Fibroblast of gingiva (primary cell): ENCODE measurements at regions not wholly inside any gene's neighbourhood (a gene's known extent, or its start where the extent isn't known, plus 50 kb on each side); places are given as distances from the start of the nearest gene placed in this dataset.
"Not testable (repeated sequence)": the region's sequence is repeated elsewhere in the genome, so short reads cannot be mapped to it uniquely, and the experiment has no call there.

ENCODE experiments used
- DNase-seq: peaks from one replicate; pipeline ENCODE4 v3.0.0-alpha.2; 2011; ENCODE audit warnings: low read depth

DNA sequence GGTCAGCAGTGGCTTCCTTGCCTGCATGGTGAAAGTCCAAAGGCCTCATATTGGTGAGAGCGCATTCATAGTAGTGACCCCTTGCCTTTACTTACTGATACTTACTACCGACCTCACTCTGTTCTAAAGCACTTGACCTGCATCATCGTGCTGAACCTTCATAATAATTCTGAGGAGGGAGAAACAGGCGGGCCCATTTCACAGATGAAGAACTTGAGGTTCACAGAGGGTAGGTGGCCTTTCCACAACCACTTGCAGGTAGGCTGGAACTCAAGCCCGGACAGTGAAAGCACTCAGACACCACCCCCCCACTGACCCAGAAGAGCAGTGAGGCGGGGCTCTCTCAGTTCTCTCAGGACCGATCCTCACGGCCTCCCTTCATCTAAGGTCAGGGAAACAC is 149.4 kb upstream of the CHST15 start:
- no peak for DNase-seq

DNA sequence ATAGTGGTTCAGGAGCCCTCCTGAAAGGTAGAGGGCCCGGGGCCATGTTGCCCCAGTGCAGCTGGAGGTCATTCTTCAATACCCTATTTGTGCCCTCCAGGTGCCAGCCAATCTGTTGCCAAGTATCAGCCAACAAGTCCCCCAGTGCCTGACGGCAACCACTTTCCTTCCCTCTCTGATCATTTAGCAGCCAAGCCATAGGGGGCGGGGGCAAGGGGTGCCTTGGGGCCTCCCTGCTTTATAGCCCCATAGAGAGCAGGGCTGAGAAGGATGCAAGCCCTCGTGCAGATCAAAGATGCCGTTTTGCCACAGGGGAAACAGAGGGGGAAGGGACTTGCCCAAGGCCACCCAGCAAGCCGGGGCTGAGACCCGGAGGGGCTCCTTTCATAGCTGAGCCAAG is 149.0 kb upstream of the CHST15 start:
- DNase-seq = no peak

- DNase-seq = not testable (repeated sequence)
Observed at GRCh38 chr10:124241510-124241909, 148.1 kb upstream of the CHST15 start.

DNA sequence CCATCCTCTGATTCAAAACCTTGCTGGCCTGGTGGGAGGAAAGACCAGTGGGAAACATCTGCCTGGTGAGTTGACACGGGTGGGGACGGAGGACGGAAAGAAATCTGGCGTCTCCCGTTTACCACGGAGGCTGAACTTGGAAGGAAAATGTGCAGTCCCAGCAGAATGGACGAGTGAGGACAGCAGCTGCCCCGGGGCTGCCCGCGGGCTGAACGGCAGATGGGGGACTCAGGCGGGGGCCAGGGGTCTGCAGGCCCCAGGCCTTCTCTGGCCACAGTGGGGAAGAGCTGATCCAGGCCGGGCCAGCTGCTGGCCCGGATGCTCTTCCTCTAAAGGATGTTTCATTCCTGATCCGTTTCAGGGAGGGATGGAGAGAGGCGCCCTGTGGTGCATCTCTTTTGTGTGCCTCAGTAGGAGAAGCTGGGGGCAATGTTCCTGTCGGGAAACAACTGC is 147.5 kb upstream of the CHST15 start:
- DNase-seq = no peak

GRCh38 chr10:124239696-124240095 is 146.3 kb upstream of the CHST15 start:
- no peak for DNase-seq

DNA sequence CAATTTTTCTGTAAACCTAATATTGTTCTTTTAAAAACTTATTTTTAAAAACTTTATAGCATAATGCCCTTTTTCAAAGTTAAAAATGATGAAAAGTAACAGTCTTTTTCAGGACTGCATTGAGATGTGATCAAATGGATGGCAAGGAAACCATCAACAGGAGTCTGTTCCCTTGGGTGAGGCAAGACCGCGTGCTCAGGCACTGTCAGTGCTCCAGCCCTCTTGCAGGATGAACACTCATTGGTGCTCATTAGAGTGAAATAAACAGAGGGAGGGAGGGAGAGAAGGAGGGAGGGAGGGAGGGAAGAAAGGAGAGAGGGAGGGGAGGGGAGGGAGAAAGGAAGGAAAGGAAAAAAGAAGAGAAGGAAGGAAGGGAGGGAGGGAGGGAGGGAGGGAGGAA is 145.7 kb upstream of the CHST15 start:
- no peak for DNase-seq

- DNase-seq = no peak
Observed at GRCh38 chr10:124238367-124238766, 145.0 kb upstream of the CHST15 start.

- no peak for DNase-seq
Observed at GRCh38 chr10:124237282-124237961, 144.0 kb upstream of the CHST15 start.

DNA sequence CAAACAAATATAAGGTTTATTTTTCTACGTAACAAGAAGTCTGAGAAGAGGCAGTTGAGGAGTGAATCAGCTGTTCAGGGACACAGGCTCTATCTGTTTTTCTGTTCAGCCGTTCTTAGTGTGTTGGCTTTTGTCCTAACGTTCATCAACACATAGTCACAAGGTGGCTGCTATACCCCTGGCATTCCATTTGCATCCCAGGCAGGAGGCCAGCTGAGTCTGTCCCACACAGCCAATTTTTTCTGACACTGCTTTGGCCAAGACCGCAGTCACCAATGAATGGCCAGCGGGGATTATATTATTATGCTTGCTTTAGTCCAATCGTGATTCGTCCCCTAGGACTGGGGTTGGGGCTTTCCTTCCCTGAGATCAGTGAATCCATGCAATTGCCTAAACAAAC is 143.4 kb upstream of the CHST15 start:
- no peak for DNase-seq

DNA sequence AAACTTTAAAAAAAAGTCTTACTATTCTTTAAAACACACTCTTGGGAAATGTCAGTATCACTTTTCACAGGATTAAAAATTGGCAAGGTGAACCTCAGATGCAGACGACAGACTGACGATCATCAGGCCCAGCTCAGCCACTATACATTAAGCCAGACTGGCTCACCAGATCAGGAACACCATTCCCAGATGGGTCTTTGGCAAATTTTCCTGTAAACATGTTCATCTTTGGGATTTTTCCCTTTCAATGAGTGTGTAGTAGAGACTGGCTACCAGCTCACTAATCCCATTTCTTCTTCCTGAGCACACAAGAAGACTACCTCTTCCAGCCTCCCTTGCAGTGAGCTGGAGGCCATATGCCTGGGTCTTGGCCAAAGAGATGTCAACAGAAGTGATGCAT is 142.7 kb upstream of the CHST15 start:
- no peak for DNase-seq

DNA sequence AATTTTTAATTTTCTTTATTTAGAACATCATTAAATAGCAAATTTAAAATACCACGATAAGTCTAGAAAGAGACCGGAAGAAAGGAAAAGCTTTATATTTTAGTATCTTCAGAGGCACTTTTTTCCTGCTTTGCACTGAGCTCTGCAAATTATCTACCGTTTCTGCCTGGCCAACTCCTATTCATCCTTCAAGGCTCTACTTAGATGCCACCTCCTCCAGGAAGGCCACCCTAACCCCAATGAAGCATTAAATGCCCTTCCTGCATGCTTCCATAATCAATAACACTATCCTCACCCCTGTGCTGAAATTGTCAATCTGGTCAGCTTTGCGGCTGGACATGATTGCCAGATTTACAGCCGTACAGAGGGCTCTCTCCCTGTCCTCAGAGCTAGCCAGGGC is 141.8 kb upstream of the CHST15 start:
- no peak for DNase-seq

DNA sequence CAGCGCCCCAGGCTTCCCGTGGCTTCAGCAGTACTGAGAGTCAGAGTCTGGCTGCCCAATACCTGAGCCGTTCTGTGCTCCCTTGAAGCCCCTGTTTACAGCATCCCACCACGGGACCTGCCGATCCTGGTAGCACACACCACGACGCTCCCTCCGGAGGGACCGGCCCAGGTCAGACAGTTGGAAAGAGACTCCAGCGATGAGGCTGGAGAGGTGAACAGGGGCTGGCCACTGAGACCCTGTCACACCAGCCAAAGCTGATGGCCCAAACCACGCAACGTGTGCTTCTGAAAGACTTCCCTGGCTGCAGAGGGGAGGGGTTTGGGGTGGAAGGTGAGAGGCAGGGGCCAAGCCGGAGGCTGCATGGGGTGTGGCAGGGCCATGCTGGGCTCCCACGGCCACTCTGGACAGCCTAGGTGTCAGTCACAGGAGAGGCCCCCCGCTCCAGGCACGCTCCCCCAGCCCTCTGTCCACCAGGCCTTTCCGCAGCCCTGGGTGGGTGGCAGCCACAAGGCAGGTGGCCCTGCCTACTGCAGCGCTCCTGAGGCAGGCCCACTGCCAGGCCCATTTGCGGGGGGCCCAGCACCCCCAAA is 140.2 kb upstream of the CHST15 start:
- no peak for DNase-seq

GRCh38 chr10:124232686-124233545 is 139.5 kb upstream of the CHST15 start:
- DNase-seq = no peak

GRCh38 chr10:124231168-124232155 is 138.1 kb upstream of the CHST15 start:
- no peak for DNase-seq

DNA sequence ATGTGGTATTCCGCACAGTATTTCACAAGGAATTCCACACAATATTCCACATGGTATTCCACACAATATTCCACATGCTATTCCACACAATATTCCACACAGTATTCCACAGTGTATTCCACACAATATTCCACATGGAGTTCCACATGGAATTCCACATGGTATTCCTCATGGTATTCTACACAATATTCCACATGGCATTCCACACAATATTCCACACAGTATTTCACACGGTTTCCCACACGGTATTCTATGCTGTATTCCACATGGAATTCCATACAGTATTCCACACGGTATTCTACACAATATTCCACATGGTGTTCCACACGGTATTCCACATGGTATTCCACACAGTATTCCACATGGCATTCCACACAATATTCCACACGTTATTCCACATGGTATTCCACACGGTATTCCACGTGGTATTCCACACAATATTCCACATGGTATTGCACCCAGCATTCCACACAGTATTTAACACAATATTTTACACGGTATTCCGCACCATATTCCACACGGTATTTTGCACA is 137.3 kb upstream of the CHST15 start:
- DNase-seq = no peak

GRCh38 chr10:124229989-124230634 is 136.7 kb upstream of the CHST15 start:
- no peak for DNase-seq

- DNase-seq = no peak
Observed at GRCh38 chr10:124229201-124229988, 136.0 kb upstream of the CHST15 start.

DNA sequence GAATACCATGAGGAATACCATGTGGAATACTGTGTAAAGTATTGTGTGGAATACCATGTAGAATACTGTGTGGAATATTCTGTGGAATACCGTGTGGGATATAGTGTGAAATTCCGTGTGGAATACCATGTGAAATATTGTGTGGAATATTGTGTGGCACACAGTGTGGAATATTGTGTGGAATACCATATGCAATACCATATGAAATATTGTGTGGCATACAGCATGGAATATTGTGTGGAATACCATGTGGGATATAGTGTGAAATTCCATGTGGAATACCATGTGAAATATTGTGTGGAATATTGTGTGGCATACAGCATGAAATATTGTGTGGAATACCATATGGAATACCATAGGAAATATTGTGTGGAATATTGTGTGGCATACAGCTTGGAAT is 135.1 kb upstream of the CHST15 start:
- no peak for DNase-seq

DNA sequence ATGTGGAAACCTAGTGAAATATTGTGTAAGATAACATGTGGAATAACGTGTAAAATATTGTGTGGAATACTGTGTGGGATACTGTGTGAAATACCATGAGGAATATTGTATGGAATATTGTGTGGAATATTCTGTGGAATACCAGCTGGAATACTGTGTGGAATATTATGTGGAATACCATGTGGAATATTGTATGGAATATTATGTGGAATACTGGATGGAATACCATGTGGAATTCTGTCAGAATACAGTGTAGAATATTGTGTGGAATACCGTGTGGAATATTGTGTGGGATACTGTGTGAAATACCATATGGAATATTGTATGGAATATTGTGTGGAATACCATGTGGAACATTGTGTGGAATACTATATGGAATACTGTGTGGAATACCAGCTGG is 134.6 kb upstream of the CHST15 start:
- no peak for DNase-seq
